Medulla oblongata (tissue), 1 donor: ENCODE measurements at regions not wholly inside any gene's neighbourhood (a gene's known extent, or its start where the extent isn't known, plus 50 kb on each side); places are given as distances from the start of the nearest gene placed in this dataset.
"Not testable (repeated sequence)": the region's sequence is repeated elsewhere in the genome, so short reads cannot be mapped to it uniquely, and the experiment has no call there.

Source experiments
- DNase-seq: peaks from one replicate; pipeline ENCODE4 v3.0.0-alpha.2; 2015; ENCODE audit errors: extremely low spot score

DNA sequence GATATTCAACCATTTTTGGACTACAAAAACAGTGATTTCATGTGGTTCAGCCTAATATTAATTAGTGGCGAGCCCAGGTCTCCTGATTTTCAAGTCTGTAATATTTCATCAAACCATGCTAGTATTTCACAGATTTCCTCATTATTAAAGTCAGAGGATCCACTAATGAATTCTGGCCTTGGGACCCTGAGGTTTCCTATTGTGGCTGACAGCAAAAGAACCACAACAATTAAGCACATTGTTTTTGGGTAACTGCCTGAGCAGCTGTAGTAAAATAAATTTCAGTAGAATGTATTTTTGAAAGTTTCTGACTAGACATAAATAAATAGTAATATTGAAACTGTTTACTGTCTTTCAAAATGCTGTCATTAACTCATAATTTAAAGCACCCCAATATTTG is 630.7 kb upstream of the MMS22L start:
- DNase-seq, result no peak

DNA sequence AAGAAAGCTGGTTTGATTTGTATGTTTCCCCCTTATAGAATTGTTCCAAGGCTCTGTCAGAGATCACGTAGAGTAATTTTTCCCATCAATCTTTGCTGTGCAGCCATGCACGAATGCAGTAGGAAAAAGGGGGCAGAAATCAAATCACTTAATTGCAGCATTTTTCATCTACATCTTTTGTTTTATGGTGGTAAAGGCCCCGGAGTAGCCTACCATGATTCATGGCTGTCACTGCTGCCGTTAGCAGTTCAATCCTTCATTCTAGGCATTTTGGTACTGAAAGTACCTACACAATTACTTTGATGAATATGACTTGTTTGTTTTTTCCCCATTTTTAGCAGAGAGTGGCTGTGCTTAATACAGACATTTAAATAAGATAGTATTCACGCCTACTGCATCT is 631.9 kb upstream of the MMS22L start:
- DNase-seq, result no peak

DNA sequence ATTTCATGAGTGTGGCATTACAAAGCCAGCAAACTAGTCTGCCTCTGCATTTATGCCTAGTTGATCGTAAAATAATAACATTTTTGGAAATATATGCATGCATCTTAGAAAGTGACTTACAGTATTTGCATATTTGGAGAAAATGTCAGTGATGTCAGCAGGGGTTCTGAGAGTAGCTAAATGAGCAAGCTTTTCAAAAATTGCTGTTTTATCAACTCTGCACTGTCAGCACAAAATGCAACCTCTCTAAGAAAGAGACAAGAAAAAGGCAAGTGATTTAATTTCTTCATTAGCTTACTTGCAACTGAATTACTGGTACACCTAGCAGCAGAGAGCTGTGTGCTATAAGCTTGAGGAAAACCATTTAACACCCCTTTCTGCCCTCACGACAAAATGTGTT is 632.5 kb upstream of the MMS22L start:
- DNase-seq, result no peak

DNA sequence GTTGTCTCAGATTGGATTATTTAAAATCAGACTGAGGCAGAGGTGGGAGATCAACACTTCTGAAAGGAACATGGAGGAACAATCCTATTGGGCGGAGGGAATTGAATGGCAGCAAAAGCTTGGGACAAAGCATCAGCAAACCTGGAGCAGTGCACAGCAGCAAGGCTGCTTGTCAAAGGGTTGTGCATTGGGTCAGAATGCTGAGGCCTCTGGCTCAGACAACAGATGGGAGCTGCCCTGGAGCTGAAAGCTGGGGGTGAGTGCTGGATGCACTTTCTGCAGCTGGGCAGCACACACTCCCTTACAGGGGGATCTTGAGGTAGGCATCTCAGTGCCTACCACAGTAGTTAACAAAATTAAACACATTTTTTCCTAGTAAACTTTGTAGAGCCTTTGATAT is 634.4 kb upstream of the MMS22L start:
- DNase-seq, result no peak

DNA sequence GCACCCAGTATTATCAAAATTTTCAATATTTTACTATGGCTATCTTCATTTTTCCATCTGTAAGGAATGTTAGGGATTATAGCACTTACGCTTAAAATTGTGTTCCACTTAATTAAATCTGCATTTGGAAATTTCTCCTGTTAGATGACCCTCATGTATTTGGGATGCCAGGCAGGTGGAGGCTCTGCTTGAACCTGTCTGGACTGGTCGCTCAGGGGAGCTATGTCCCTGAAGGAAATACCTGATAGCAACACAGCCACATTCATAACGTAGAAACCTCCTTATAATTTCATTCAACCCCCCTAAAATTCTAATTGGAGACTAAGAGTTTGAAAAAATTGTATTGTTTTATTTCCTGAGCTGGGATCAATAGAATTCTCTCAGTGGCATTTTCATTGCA is 636.0 kb upstream of the MMS22L start:
- DNase-seq, result no peak

DNA sequence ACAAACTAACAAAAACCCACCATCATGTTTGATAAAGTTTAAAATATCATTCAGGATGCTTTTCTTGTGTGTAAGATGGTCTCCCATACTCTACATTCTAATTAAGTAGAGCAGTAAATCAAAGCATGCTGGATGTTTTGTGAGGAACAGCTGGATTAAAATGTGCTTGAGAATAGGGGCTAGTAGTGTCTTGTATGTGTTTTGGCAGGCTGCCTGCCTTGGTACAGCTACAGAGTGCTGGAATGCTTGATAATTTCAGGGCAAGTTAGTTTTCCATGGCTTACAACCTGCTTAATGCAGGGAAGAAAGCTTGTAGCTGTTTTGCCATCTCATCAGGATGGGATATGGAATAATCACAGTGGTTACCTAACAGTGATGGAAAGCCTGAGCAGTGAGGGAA is 636.6 kb upstream of the MMS22L start:
- no peak for DNase-seq

DNA sequence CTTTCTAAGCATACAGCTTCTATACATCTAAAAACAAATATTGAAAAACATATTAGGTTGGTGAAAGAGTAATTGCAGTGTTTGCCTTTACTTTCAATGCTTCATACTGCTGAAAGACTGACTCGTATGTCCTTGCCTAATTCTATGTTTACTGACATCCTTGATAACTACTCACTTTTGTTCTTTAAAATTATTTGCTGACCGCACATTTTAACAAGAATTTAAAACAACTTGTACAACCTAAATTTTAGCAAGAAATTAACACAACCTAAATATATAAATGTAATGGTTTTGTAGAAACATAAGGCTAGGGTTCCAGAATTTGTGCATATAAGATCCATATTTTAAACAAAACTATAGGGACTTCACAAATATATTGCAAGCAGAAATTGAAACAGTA is 640.2 kb upstream of the MMS22L start:
- DNase-seq, result no peak

DNA sequence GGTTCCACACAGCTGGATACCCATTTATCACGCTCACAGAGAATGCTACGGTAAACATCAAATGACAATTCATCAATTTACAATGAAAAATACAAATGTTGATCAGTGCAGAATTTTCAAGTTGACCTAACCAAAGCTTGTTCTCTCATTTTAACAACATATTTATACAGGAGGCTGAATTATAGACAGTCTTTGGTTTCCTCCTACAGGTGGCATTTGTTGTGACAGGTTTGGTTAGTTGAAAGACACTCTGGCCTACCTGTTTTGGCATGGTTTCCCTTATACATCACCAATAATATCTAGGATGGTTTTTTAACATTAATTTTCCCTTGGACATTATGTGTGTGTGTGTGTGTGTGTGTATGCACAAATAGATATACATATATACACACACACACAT is 642.5 kb upstream of the MMS22L start:
- no peak for DNase-seq

DNA sequence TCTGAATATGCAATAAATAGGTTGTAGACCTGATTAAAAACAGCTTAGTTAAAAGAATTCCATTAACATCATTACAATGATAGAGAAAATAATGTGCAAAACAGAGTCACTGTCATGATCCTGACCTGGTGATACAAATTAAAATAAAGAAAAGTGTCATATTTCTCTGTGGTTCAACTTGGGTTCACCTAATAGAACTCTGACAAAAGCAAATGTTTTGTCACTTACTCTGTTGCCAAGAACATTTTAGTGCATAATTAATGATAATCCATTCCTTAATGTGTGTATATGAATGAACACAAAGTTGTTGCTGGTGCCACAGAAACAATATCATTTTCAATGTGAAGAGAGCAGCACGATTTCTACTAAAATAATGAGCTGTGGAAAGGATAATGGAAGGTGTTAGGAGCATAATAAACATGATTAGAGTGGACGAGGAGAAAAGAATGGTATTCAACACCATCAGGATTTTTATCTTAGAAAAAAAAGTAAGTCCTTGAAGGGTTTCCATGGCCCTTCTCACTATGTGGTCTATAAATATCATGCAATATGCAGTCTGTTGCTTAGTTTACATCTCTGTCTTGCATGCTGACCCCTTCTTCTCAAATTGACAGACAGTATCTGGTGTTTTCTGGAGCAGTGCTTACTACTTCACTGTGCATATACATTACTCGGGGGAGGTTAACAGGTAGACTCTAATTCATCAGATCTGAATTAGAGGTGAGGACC is 656.6 kb upstream of the MMS22L start:
- DNase-seq, result no peak

DNA sequence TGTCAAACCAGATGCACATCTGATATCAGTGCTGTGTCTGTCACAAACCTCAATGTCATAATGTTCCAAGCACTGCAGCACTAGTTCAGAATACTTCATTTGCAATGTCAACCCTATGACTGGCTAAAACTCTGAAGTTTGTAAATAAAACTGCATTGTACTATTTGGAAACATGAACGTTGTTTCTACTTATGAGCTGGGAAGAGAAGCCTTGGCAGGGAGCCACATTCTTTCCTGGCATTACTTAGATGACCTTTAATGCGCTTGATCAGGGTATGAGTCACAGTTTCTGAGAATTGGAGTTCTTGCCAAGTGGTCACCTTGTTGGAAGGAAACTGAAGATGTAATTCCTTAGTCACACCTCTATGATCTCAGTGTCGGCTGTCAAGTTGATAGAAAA is 664.8 kb upstream of the MMS22L start:
- DNase-seq, result no peak

DNA sequence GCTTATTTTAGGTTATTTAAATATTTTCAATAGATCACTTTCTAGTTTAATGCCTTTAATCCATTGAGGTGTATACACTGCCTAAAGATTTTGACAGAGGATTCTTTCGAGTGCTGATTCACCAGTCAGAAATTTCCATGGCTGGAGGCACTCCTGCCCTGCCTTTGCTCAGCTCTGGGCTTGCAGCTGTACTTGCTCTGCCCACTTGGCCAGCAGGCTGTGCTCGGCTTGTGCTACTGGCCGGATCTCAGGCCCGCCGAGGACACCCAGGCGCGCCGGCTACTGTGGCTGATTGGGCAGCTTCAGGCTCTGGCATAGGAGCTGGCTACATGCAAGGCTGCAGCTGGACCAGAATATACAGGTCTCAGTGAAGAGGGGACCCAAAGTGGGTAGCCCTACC is 675.1 kb upstream of the MMS22L start:
- DNase-seq, result no peak

DNA sequence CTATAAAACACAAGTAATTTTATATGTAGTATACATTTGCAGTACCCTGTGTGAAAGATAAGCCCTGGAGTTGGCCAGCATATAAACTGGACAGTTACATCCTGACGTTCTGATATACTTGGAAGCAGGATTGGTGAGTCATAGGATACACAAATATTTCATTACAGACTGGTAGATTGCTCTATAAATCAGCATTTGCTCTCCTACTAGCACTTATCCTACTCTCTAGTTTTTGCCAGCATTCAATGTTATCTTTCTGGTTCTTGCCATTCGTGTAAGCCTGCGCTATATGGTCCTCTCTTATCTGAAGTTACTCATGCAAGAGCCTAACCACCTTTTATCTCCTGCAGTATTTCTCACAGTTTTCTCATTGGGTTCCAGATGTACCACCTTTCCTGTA is 680.2 kb upstream of the MMS22L start:
- DNase-seq, result no peak

DNA sequence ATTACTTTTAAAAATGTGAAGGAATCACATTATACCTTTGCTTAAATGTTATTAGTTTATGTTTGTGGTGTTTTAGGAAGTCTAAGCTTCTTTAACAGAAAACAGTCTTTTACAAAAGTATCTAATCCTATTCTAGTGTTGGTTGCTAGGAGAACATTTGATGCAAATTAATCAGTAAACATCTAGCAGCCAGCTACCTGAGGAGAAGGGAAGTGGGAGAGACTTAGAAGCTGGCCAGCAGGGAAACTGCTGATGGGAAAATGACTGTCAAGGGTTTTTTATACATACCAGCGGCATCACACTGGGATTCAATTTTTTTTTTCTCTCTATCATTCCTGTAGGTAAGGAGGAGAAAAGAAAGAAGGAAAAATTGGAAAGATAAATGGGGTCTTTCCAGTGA is 686.0 kb upstream of the MMS22L start:
- DNase-seq, result no peak

DNA sequence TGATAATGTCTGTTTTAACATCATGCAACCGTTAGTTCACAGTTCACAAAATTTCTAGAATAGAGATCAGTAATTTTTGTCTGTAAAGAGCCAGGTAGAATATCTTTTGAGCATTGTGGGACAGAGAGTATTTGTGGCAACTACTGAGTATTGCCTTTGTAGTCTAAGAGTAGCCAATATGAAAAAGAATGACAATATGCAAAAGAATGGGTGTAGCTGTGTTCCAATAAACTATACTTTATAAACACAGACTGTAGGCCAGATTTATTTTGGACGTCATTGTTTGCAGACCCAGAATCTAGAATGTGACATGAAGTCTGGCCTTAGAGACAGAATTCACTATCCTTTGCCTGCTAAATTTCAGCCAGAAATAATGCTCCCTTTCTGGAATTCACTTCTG is 694.1 kb upstream of the MMS22L start:
- DNase-seq, result no peak

DNA sequence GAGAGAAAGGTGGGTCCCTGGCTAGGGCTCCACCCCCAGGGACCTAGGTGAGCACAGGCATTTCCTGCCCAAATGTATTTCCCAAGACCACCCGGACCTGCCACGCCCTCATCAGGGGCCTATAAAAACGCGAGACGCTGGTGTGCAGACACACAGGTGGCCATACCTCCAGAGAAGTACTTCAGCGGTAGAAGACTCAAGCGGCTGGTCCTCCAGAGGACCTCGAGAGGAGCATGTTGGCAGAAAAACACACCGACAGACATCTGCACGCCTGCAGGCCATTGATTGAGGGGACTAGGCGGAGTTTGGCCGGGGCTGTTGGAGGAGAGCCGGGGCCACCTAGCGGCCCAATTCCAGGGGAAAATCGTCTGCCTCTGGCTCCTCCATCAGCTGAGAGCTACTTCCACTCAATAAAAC is 695.8 kb upstream of the MMS22L start:
- no peak for DNase-seq

DNA sequence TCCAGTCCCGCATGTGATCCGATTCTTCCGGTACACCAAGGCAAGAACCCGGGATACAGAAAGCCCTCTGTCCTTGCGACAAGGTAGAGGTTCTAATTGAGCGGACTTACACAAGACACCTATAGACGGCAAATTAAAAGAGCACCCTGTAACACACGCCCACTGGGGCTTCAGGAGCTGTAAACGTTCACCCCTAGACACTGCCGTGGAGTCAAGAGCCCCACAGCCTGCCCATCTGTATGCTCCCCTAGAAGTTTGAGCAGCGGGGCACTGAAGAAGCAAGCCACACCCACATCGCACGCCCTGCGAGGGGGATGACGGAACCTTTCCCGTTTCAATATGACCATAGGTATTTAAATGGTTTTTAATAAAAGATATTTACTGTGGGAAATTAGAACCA is 696.3 kb upstream of the MMS22L start:
- DNase-seq, result not testable (repeated sequence)

DNA sequence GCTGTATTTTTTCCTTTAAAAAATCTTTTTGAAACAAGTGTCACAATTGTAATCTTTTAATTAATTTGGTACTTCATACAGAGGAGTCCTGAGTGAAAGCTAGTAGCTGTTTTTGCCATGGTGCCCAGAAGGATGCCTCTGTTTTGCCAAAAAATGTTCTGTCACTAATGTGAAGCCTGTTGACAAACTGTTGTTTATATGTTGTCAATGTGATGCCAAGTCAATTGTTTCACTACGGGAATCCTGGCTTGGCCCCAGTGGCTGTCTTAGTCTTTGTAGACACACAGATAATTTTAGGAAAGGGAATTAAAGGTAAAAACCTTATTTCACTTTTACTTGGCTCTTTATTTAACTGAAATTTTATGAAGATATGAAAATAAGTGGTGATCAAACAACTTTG is 706.4 kb upstream of the MMS22L start:
- no peak for DNase-seq

DNA sequence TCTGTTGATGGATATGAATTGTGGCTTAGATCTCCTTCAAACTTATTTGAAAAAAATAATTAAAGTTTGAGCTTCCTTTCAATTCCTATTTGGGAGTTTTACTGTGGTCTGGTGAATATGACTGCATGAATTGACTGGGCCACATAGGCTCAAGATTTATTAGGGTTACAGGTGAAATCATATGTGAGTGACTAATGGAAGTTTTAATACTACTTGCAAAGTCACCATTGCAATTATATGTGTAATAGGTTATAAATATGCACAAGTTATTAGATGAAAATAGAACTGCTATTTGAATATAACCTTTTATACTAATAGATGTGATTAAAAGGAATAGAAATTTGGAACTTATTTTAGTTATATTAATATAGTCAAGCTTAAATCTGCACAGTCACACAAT is 712.1 kb upstream of the MMS22L start:
- DNase-seq, result no peak

DNA sequence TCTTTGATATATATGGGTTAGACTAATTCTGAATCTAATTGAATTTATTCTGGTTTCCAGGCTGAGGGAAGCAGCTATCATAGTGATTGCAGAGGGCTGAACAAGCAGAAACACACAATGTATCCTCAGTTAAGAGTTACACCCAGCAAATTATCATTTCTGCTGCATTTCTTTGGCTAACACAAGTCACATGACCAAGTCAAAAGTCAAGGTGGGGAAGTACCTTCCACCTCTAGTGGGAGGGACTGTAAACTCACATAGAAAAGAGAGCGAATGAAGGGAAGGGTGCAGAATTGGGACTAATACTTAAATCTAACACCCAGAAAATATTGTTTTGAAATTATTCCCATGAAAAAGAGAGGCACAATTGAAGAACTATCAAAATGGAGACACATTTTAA is 719.7 kb upstream of the MMS22L start:
- no peak for DNase-seq

DNA sequence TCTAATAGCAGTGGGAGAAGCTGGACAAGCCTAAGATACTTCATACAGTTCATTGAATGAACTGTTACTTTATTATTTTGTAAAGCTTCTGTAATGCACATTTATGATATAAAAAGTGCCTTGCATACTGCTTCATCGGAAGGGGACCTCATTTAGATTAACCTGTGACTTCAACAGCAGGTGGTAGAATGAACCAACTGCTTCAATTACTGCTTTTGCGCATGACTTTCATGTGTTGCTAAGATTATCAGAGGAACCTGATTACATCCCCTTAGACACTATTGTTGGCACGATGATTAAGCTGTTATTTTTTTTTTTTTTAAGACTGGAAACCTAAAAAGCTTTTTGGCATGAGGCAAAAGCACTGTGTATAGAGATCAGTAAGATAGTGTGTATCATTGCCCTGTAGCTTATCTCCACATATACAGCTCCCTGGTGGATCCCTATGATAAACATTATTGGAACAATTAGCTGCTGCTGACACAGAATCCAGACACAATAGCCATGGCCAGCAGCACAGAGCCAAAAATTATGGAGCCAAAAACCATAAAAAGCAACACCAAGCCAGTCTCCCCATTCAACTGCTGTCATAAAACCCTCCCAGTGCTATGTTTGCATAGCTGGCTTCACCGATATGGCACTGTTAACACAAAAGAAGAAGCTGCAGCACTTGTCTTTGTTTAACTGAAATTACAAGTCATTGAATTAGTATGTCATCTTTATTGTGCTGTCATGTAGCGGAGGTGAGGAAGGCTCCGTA is 731.6 kb upstream of the MMS22L start:
- no peak for DNase-seq

DNA sequence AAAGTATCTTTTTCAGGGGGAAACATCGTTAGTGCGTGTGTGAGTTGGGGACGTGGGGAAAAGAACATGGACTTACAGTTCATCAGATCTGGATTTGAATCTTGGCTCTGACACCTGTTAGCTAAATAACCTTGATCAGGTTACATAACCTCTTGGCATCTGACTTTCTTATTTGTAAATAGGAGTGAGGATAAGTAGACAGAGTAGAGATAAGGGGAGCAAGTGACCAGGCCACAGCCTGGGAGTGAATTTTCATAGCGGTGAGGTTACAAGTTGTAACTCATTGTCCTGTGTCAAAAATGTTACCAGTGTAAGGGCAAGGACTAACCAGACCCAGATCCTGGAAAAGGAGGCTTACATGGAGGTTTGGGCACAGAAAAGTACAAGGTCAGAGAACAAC is 733.5 kb upstream of the MMS22L start:
- DNase-seq, result no peak

DNA sequence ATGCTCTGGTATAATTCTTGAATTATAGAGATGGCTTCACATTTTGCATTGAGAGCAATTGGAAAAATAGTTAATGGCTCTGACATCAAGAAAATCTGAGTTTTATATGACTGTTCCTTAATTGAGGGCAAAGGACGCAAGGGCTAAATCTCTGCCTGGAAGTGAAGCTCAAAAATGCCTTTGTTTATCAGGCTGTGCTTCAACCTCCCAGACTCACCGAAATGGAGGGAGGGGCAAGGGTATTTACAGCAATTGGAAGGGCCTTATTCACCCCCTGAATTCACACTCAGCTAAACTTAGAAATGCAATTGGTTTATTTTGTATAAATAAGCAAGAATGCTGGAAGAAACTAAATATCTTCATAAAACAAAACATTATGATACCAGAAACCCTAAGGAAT is 737.2 kb upstream of the MMS22L start:
- DNase-seq, result no peak

DNA sequence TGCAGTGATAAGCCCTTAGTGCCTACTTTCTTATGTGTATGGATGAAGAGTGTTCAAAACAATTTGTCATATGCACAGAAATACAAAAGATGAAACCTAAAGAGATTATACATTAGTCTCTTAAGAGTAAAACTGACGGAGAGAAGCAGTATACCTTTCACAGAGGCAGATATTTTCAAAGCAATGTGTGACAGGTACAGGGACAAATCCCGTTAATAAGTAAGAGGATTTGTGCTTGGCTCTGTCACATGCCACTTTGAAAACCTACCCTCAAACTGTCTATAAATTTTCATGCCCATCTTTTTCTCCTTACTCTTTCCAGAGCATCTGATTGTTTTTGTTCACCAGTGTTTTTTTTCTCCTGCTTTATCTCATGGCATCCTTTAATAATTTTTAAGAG is 741.3 kb upstream of the MMS22L start:
- DNase-seq, result no peak

DNA sequence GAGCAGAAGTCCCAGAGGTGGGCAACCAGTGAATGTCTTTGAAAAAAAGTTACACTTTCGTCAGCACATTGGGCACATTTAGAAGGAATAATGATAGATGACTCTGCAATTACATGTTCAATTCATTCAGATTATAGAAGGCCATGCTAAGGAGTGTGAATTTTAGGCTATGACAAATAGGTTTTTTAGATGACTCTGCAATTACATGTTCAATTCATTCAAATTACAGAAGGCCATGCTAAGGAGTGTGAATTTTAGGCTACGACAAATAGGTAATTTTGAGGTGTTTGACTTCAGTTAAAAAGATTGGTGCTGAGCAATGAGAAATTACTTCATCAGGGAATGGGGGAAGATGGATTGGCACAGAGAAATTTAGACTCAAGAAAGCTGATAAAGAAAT is 744.9 kb upstream of the MMS22L start:
- DNase-seq, result no peak
